HepG2 (cell line): ENCODE measurements at regions not wholly inside any gene's neighbourhood (a gene's known extent, or its start where the extent isn't known, plus 50 kb on each side); places are given as distances from the start of the nearest gene placed in this dataset.

Source experiments
- TCF12 ChIP-seq, 2 experiments: fragments of 450-650 bp in 1 of 2; sonication (generic) in 1 of 2; formaldehyde crosslinking in 1 of 2; IDR thresholded peaks; 2 replicates each; pipeline versions ENCODE4 v1.6.1 to v1.8.0; 2017 to 2022; ENCODE audit warnings: antibody characterized with exemption in 1 of 2, mild to moderate bottlenecking in 1 of 2, missing genetic modification reagents in 1 of 2, moderate library complexity in 1 of 2
- ZBTB40 ChIP-seq, 2 experiments: fragments of 450-650 bp in 1 of 2; sonication (generic) in 1 of 2; formaldehyde crosslinking in 1 of 2; IDR thresholded peaks; 2 replicates each; pipeline versions ENCODE4 v1.6.1 to v1.8.0; 2016 to 2022; ENCODE audit warnings: antibody characterized with exemption in 1 of 2, mild to moderate bottlenecking in 1 of 2, missing genetic modification reagents in 1 of 2
- ZFP62 ChIP-seq: sonication (generic); formaldehyde crosslinking; IDR thresholded peaks from 2 replicates; pipeline ENCODE4 v1.4.0; 2020; ENCODE audit warnings: missing genetic modification reagents
- ZFYVE20 ChIP-seq: sonication (generic); formaldehyde crosslinking; IDR thresholded peaks from 2 replicates; pipeline ENCODE4 v1.8.0; 2023; ENCODE audit warnings: low read depth, mild to moderate bottlenecking, moderate library complexity, missing genetic modification reagents, borderline replicate concordance
- ZNF205 ChIP-seq: IDR thresholded peaks from 2 replicates; pipeline ENCODE4 v1.6.1; 2018; ENCODE audit warnings: missing biosample characterization, missing genetic modification reagents
- ZNF331 ChIP-seq: sonication (generic); formaldehyde crosslinking; IDR thresholded peaks from 2 replicates; pipeline ENCODE4 v1.4.0; 2020; ENCODE audit warnings: missing genetic modification reagents
- ZNF432 ChIP-seq: sonication (generic); formaldehyde crosslinking; IDR thresholded peaks from 2 replicates; pipeline ENCODE4 v1.5.0; 2020; ENCODE audit warnings: missing genetic modification reagents, mild to moderate bottlenecking, borderline replicate concordance
- ZNF672 ChIP-seq: sonication (generic); formaldehyde crosslinking; IDR thresholded peaks from 2 replicates; pipeline ENCODE4 v1.8.1; 2022; ENCODE audit warnings: missing genetic modification reagents
- ZNF7 ChIP-seq: IDR thresholded peaks from 2 replicates; pipeline ENCODE4 v1.6.1; 2016; ENCODE audit warnings: missing biosample characterization, missing genetic modification reagents
- ZNF784 ChIP-seq: sonication (generic); formaldehyde crosslinking; IDR thresholded peaks from 2 replicates; pipeline ENCODE4 v1.5.1; 2020; ENCODE audit warnings: missing genetic modification reagents, mild to moderate bottlenecking, borderline replicate concordance

- TF ChIP-seq ZBTB40 (IDR thresholded peaks at IDR 0.05) (no peak), ZBTB40 (CRISPR knock-in tag; IDR thresholded peaks at IDR 0.05) (no peak), ZNF7 (no peak), ZNF784 (no peak), ZFP62 (no peak), TCF12 (IDR thresholded peaks at IDR 0.05) (no peak), TCF12 (CRISPR knock-in tag; IDR thresholded peaks at IDR 0.05) (no peak), ZNF205 (CRISPR knock-in tag) (no peak), ZNF432 (no peak), ZFYVE20 (CRISPR knock-in tag) (no peak), ZNF331 (CRISPR knock-in tag) (no peak), ZNF672 (CRISPR knock-in tag) (no peak)
These were observed 199.9 kb upstream of the FAR2 start (continued) for GRCh38 chr12:28949184-28949583.
